Right forelimb (tissue), 1 donor: ENCODE measurements at regions not wholly inside any gene's neighbourhood (a gene's known extent, or its start where the extent isn't known, plus 50 kb on each side); places are given as distances from the start of the nearest gene placed in this dataset.
"Not testable (repeated sequence)": the region's sequence is repeated elsewhere in the genome, so short reads cannot be mapped to it uniquely, and the experiment has no call there.

Source experiments
- DNase-seq: peaks from one replicate; pipeline ENCODE4 v3.0.0-alpha.2; 2018

DNA sequence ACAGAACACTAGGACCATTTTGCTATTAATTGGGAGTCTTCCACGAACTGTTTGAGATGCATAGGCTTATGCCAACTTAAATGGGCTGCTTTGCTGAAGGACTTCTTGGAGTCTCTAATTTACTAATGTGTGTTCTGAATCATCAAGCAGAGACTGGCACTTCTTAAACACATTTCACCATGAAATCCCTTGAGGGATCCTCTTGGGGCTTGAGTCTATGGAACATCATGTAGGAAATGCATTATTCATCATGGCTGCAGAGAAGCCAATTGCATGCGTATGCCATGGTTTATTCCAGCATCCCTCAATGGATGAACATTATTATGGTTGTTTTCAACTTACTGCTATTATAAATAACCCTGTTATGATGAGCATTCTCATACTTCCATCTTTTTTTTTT lies 73.4 kb downstream of the FGD2 start:
- DNase-seq, result no peak

DNA sequence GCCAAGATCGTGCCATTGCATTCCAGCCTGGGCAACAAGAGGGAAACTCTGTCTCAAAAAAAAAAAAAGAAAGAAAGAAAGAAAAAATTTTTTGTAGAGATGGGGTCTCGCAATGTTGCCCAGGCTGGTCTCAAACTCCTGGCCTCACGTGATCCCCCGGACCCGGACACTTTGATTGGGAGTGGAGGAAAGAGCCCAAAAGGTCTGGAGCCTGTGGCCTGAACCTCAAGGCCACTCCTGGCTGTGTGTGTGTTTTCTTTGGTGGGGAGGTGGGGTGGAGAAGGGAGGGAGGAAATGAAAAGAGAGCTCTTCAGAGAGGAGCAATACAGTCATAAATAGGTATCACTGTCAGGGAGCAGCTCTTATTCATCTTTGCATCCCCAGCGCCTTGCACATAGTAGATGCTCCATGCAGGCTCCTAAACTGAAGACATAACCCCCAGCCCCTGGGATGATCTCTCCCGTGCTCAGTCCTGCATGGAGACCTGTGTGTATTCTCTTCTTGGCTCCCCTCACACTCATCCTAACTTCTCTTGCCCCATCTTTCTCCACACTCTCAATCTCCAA lies 75.7 kb downstream of the FGD2 start:
- no peak for DNase-seq

DNA sequence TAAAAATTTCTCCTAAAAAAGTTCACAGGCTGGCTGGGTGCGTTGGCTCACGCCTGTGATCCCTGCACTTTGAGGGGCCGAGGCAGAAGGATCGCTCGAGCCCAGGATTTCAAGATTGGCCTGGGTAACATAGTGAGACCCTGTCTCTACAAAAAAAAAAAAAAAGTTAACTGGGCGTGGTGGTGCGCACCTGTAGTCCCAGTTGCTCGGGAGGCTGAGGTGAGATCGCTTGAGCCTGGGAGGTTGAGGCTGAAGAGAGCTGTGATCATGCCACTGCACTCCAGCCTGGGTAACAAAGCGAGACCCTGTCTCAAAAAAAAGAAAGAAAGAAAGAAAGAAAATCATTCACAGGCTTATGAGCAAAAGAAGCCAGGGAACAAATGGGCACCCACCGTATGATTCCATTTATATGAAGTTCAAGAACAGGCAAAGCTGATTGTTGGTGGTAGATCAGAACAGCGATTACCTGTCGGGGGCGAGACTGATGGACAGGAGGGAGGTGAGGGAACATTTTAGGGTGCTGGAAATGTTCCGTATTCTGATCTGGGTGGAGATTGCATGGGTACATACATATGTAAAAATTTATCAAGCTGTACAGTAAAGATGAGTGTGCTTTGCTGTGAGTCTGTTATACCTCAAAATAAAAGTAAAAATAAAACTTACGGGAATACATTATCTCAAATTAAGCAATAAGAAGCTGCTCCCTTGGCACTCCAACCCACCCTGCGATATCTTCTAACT lies 77.1 kb downstream of the FGD2 start:
- no peak for DNase-seq

DNA sequence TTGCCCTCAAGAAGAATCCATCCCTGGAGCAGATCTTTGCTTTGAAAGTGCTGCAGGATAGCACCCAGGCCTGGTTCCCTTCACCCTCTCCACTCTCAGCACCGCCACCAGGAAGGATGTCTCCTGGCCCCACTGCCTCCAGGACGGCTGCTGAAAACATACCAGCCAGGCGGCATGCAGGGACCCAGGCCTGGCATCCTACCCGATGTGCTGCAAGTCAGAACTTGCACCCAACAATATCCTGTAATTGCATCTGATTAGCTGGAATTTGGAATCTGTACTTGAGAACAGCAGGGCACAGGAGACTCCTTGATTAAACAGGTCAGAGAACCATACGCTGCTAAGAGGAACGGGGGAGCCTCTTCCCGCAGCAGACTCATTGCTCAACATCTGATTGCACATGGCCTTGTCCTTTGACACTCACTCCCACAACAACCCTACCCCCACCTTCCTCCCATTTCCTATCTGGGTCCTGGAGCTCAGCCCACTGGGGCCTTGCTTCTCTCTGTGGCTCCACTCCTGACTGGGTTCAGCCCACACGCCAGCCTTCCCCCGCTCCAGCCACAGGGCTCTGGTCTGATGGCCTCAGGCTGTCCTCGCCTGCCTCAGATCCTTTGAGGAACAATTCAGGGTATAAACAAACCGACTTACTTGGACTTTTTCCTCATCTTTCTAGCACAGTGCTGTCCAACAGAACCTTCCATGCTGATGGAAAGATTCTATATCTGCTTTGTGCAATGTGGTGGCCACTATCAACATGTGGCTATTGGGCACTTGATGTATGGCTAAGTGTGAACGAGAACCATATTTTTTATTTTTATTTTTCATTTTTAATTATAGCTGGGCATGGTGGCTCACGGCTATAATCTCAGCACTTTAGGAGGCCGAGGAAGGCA lies 78.0 kb downstream of the FGD2 start:
- DNase-seq, result no peak

DNA sequence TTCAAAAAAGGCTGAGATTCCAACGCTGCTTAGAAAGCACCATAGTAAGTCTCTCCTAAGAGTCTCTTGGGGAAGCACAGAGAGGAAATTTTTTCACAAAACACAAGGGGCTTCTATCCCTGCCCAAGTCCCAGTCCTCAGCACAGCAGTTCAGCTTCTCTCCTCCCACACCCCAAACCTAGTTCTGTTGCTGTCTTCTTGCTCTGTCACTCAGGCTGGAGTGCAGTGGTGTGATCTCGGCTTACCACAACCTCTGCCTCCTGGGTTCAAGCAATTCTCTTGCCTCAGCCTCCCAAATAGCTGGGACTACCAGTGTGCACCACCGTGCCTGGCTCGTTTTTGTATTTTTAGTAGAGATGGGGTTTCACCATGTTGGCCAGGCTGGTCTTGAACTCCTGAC lies 79.2 kb downstream of the FGD2 start:
- not testable (repeated sequence) for DNase-seq

DNA sequence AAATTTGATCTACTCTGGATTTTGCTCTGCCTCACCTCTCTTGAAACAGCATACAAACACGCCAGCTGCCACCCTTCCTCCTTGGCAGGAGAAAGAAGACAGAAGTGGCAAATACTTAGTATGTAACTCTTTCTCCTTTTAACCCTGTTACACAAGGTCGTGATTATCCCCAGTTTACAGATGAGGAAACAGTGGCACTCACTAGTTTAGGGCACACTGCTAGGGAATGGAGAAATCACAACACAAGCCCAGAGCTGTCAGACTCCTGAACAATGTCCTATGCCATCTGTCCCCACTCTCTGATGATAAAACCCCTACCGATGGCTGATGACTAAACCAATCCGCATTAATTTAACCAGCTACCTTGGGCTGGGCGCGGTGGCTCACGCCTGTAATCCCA lies 79.7 kb downstream of the FGD2 start:
- no peak for DNase-seq

DNA sequence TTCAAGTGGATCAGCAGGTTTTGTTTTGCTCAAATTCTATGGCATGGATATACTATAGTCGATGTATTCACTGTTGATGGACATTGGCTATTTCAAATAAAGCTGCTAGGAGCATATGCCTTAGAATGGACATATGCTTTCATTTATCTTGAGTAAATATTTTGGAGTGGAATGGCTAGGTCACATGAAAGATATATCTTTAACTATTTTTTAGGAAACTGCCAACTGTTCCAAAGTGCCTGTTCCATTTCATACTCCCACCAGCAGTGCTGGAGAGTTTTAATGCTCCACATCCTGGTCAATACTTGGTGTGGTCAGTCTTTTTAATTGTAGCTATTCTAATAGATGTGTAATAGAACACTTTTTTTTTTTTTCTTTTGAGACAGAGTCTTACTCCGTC lies 81.1 kb upstream of the PIM1 start:
- DNase-seq, result no peak

DNA sequence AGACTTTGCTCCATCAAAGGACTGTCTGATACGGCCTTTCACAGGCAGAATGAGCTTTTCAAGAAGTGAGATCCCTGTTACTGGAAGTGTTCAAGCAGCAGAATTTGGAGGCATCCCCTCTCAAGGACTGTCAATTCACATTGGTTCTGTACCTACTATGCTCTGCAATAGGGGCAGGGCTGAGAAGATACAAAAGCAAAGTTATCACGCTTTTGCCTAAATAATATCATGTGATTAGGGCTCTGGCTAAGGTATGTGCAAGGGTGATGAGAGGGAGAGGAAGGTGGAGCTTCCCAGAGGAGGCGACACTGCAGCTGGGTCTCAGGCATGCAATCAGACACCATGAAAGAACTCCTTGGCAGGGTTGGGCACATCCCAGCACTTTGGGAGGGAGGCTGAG lies 80.2 kb upstream of the PIM1 start:
- no peak for DNase-seq

DNA sequence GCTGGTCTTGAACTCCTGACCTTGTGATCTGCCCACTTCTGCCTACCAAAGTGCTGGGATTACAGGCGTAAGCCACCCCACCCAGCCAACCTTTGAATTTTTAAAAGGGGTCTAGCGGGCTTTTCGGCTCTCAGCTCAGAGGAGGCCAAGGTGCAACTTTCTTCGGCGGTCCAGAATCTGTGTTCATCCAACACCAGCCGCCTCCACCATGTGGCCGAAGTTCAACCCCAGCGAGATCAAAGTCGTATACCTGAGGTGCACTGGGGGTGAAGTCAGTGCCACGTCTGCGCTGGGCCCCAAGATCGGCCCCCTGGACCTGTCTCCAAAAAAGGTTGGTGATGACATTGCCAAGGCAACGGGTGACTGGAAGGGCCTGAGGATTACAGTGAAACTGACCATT lies 78.8 kb upstream of the PIM1 start:
- not testable (repeated sequence) for DNase-seq

DNA sequence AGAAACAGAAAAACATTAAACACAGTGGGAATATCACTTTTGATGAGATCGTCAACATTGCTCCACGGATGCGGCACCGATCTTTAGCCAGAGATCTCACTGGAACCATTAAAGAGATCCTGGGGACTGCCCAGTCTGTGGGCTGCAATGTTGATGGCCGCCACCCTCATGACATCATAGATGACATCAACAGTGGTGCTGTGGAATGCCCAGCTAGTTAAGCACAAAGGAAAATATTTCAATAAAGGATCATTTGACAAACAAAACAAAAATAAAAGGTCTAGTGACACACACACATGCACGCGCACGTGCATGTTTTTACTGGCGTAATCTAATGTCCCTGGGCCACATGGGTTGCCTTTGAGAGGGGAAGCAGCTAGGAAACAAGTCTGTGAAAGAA lies 78.4 kb upstream of the PIM1 start:
- DNase-seq, result not testable (repeated sequence)

DNA sequence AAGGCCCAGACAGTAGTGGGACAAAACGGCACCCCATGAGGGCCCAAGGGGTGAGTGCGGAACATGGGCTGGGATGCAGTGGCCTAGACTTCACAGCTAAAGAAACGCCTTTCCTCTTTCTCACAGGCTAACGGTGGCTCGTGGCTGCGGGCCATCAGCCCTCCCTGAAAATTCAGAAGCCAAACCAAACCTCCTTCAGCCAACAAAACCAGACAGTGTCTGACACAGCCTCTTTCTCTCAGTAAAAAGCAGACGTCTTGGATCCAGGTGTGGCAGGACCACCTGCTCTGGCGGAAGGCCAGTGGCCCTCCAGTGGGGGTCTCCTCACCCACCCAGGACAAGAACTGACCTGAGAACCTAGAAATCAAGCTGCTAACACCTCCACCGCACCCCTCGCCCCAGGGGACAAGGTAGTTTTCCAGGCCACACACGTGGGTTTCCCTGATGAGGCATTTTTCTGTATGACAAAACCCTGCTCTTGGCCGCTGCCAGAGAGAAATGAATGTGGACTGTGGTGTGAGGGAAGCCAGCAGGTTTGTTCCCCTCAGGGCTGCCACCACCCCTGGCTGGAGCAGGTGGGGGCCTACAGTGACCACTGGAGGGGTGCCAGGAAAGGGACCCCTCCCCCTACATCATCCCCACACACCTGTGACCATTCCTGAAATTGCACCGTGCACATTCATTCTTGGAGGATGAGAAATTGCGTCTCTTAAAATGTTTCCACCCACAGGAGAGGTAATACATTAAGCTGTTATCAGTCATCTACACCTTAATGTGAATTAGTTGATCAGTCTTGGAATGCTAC lies 76.8 kb upstream of the PIM1 start:
- no peak for DNase-seq

DNA sequence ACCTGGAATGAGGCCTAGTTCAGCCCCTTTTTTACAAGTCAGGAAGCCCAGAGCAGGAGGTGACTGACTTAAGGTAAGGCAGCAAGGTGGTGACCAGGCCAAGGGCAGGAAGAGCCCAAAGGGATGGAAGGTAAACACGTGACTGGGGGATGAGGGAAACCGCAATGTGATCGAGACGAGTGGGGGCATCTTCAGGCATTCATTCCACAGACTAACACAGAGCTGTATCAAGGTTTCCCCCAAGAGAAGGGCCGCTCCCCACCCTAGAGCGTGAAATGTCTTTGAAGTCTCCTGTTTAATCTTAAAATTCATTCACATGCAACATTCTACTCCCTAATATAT lies 76.3 kb upstream of the PIM1 start:
- DNase-seq, result no peak

DNA sequence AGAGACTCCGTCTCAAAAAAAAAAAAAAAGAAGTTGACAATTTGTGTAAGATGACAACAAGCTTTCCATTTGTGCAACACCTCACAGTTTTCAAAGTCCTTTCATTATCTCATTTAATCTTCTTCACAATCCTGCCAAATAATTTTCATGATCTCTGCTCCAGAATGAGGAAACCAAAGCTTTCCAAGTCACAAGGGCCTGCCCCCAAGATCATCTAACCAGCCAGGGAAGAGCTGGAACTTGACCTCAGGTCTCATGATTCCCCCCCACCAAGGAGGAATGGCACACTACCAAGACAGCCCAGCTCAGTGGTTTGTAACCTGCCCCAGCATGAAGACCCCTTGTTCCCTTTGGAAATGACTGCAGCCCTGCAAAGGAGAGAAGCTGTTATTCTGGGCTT lies 74.0 kb upstream of the PIM1 start:
- DNase-seq, result no peak

DNA sequence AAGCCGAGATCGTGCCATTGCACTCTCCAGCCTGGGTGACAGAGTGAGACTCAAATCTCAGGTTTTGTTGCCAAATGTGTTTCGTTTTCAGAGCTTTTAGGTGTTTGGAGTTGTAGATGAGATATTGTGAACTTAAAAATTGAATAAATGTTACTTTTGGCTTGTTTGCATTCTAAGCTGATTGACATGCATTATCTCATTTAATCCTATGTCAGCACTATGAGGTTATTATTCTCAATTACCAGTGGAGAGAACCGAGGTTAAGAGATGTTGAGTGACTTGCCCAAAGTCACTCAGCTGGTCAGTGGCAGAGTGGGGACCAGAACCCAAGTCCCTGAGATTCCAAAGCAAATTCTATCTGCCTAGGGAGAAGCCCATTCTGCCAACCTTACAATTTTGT lies 72.6 kb upstream of the PIM1 start:
- no peak for DNase-seq

DNA sequence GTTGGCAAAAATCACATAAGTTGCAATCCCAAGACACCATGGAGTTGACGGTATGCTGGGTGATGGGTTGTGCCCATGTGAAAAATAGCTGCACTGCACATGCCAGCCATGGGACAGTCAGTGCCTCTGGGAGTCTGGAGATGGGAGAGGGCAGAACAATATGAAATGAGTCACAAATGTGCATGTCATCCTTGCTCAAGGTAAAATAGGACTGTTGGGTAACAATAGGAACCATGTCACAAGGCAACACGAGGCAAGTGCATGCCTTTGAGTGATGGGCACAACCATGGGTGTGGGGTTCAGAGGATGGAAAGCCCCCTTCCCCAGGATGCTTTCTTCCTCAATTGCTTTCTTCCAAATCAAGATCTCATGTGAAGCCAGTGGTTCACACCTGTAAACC lies 70.5 kb upstream of the PIM1 start:
- no peak for DNase-seq

DNA sequence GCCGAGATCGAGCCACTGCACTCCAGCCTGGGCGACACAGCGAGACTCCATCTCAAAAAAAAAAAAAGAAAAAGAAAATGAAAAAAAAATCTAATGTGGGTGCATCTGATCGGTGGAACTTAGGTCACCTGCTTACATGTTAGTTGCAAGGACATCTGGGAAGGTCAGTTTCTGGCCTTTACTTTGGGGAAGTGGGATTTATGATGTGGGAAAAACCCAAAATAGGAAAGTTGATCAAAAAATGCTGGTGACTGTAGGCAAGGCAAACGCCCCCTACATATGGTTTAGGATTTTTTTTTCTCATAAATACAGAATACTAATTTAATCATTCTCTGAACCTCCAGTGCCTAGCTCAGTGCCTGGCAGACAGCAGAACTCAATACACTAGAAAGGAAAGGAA lies 69.2 kb upstream of the PIM1 start:
- no peak for DNase-seq

DNA sequence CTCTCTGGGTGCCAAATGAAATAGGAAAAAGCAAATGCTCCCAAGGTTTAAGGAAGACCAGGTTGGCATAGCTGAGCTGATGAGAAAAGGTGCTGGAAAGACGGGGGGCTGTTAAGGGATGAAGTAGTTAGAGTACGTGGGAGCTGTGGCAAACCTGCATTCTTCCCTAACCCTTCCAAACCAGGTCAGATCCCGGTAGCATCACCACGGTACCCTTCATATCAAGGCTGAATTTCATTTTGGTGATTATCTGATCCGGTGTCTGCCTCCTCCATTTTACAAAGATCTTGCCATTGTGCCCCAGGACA lies 68.0 kb upstream of the PIM1 start:
- DNase-seq, result no peak

DNA sequence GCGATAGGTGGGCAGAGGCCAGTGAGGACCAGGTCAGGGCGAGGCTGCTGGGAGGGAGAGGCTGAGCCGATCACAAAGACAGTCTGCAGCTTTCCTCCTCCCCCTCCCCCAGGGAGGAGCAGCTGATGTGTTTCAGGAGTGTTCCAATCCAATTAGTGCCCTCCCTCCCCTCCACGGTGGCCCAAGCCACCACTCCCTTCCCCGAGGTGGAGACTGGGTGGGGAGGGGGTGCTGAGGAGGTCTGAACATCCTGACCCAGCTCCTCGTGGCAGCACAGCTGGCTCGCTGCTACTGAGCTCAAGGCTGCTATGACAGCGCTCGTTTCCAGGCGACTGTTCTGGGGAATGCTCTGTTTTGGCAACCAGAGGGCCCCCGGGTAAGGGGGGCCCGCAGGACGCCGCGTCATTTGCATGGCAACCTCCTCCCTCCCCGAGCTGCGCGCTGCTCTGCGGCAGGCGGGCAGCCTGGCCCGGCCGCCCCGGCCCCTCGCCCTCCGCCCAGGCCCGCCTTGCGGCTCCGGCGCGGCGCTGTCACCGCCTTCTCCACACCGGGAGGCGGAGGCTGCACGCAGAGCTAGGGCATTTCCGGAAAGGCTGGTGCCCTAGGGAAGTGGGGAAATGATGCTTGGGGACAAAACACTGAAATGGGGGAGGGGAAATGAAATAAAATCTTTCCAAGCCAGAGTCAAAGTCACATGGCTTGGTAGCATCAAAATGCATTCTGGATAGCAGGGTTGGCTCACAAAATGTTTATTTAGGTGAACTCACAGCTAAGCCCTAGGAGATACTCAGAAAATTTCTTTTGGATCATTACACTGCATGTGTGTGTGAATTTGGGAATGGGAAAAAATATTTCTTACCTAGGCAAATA lies 67.4 kb upstream of the PIM1 start:
- DNase-seq, result peak; percentile 91

DNA sequence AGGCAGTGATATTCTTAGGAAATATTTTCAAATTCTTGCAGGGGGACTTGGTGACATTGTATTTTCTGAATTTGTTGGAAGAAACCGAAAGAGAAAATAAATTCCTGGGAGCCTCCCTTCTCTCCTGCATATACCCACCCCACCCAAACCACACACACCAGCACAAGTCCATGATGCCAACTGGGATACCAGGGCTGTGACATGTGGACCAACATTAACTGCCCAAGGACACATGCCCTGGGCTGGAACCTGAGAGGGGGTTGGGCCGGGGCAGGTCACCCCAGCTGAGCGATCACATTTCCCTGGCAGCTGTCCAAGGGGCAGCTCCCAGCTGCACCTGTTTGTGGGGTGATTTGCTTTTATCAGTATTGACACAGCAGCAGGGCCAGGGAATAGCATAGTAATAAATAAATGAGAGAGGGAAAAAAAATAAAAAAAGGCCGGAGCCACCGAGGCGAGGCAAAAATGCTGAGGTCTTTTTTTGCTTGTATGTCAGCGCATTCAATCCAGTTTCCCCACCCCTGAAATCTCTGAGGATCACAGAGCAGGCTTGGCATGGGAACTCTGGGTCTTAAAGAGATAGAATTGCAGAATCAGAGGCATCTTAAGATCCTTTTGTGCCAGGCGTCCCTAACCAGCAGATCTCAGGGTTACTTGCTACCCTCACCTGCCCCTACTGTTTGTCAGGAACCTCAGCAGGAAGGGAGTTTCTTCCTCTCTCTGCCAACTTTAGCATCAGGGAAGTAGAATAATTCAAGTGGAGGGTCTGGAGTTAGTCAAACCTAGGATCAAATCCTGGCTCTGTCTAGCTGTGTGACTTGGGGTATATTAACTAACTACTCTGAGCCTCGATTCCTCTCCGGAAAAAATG lies 66.5 kb upstream of the PIM1 start:
- DNase-seq, result peak; percentile 68

DNA sequence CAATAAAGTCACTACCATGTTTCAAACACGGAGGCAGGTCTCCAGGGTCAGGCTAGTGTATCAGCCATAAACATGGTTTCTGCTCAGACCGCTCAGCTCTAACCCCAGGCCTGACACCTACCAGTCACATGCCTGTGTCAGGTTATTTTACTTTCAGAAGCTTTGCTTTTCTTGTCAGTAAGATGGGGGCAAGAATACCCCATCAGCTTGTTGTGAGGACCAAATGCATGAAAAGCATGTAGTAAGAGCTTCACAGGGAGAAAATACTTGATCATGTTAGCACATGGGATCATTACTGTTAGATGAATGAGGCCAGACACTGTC lies 65.2 kb upstream of the PIM1 start:
- no peak for DNase-seq
